ENCODE measurements at regions not wholly inside any gene's neighbourhood (a gene's known extent, or its start where the extent isn't known, plus 50 kb on each side); places are given as distances from the start of the nearest gene placed in this dataset.
A peak's percentile ranks its signal among the peaks of the same experiment; 100 is the strongest.
"Not testable (repeated sequence)": the region's sequence is repeated elsewhere in the genome, so short reads cannot be mapped to it uniquely, and the experiment has no call there.

DNA sequence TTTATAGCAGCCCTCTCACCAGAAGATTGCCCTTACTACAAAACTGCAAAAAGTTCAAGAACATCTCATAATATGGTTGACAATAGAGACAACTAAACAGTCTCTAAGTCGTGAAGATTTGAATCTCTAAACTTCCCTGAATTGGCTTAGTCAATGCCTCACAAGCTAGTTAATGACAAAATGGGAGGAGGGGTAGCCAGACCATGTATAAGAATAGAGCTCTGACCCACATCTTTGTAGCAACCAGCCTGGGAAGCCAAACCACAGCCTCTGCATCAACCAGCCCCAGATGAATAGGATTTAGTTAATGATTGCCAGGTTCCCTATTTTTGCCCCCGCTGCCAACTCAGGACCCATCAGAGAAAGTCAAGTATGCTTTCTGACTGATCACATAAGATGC lies 1265.9 kb upstream of the PCDH10 start:
- H3K4me1 ChIP-seq; H3K27me3 ChIP-seq; H3K36me3 ChIP-seq; H3K4me3 ChIP-seq; H3K9me3 ChIP-seq (replicated peaks); DNase-seq; H3K27ac ChIP-seq: not testable (repeated sequence)

DNA sequence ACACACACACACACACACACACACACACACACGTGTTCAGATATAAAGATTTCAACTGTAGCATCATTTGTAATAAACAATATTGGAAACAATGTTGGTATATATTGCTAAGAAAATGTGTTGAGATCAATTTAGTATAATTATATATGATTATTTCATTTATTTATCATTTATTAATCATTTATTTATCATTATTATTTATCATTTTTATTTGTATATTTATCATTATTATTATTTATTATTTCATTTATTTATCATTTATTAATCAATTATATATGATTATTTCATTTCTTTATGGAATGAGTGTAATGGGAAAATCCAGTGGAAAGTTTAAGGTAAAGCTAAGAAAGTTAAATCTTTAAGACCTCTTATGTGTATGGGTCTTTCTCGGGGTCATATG lies 1223.4 kb upstream of the PCDH10 start:
- H3K4me1 ChIP-seq; H3K4me3 ChIP-seq; H3K36me3 ChIP-seq; DNase-seq; H3K27ac ChIP-seq; H3K27me3 ChIP-seq; H3K9me3 ChIP-seq (replicated peaks): not testable (repeated sequence)

DNA sequence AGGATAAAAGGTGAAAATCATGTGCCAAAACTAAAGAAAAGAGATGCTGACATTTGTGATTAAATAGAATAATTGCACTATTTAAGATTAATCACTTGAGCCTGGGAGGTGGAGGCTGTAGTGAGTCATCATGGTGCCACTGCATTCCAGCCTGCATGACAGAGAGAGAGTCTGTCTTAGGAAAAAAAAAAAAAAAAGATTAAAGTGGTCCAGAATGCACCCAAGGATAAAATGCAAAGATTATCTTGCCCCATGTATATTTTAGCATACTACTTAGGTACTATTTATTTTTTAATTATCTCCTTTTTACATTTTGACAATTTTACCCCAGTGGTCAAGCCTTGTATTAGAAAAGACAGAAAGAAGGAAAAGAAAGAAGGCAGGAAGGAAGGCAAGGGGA lies 1181.4 kb upstream of the PCDH10 start:
- not testable (repeated sequence) for DNase-seq; H3K27ac ChIP-seq; H3K9me3 ChIP-seq (replicated peaks)

DNA sequence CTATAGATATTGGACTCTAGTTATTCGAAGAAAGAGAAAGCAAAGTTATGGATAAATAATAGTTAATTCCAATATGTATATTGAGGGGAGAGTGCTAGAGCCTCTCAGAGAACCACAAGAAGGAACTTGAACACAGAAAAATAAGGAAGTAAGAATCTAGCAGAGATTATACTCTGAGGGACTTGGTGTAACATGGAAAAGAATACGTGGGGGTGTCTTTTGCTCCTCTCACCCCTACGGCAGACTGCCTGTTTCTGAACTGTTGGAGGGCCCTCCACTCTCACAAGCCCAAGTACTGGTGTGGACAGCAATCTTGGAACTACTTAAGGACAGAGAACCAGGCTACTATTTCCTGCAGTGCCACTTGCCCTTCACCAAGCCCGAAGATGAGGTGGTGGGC lies 1174.4 kb upstream of the PCDH10 start:
- H3K27me3 ChIP-seq = no peaks in the 10 kb centered on the region
- H3K36me3 ChIP-seq = no peaks in the 10 kb centered on the region
- no peak overlapping the region for H3K4me3 ChIP-seq
- no peaks in the 10 kb centered on the region for H3K4me1 ChIP-seq
- no peak for DNase-seq
- H3K27ac ChIP-seq = no peak overlapping the region
- no peaks in the 10 kb centered on the region for H3K9me3 ChIP-seq (replicated peaks)

More for the DNA sequence above, 1181.4 kb upstream of the PCDH10 start:
- not testable (repeated sequence) for H3K4me3 ChIP-seq, H3K36me3 ChIP-seq, H3K27me3 ChIP-seq, H3K4me1 ChIP-seq

DNA sequence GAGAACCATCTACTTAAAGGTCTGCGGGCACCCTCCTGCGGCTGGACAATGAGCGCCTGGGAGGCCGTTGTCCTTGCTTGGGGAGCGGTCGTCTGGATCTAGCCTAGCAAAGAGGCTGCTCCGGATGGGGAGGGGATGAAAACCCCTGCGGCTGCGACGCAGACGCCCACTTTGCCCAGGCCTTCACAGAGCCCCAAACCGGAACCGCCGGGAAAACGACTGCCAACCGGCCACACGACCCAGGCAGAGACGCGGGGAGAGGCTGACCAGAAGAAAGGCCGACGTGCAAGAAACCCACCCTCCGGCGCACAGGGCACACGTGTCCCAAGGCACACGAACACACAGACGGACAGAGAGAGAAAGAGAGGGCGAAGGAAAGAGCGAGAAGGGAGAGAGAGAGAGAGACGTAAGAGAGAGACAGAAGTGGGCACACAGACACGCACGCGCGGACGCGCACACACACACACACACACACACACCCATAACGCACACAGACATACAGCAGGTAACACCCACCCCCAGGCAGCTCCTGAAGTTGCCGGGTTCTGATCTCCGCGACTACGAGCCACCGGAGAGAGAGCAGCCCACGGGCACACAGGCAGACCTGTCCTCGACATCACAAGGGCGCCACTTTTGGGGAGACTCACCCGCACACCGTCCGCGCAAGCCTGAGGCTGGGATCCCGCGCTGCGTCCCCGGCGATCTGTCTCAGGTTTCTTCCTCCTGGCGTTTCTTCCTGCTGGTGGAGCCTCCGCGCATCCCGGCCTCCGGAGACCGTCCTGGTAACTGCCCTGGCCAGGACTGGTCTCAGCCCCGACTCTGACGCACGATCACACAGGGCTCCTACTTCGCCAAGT lies 1173.6 kb upstream of the PCDH10 start:
- not testable (repeated sequence) for H3K4me3 ChIP-seq; H3K4me1 ChIP-seq; DNase-seq; H3K36me3 ChIP-seq; H3K27ac ChIP-seq; H3K27me3 ChIP-seq; H3K9me3 ChIP-seq (replicated peaks)

DNA sequence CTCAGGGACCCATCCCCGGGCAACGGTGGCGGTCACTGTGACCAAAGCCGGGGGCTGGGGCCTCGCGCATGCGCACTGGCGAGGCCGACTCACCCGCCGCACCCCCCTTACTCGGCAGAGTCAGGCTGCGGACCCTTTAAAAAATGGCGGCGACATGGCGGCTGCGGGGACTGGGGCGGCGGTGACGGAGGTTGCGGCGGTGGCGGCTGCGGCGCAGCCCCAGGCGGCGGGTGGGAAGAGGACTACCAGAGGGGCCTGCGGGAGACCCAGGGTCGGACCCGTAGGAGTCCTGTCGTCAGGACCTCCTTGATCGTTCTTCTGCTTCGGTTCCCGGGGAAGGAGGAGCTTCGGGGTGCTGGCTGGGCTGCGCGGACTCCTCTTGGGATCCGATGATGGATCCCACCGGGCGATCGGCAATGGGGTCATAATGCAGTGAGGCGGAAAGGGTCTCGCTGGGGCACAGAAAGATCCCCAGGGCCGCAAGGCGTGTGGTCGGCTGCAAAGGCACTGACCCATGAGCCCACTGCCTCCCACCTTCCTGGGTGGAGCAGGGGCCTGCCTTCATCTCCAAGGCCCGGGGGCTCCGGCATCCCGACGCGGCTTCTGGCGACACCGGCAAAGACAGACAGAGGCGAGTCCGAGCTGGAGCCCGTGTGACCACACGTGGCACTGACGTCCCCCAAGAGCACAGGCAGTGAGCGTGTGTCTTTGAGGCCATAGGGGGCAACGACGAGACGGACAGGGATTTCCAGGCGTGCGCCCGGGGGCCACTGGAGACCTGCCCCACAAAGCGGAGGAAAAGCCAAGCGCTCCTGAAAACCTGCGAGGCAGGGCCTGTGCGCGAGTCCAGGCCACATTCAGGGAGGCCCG lies 1172.7 kb upstream of the PCDH10 start:
- not testable (repeated sequence) for H3K9me3 ChIP-seq (replicated peaks); H3K36me3 ChIP-seq; H3K4me1 ChIP-seq; DNase-seq; H3K27me3 ChIP-seq; H3K4me3 ChIP-seq; H3K27ac ChIP-seq

DNA sequence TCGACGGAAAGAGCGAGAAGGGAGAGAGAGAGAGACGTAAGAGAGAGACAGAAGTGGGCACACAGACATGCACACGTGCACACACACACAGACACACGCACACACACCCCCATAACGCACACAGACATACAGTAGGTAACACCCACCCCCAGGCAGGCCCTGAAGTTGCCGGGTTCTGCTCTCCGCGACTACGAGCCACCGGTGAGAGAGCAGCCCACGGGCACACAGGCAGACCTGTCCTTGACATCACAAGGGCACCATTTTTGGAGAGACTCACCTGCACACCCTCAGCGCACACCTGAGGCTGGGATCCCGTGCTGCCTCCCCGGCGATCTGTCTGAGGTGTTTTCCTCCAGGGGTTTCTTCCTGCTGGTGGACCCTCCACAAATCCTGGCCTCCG lies 1171.0 kb upstream of the PCDH10 start:
- H3K4me3 ChIP-seq = no peak overlapping the region
- no peaks in the 10 kb centered on the region for H3K9me3 ChIP-seq (replicated peaks)
- no peaks in the 10 kb centered on the region for H3K36me3 ChIP-seq
- no peaks in the 10 kb centered on the region for H3K27me3 ChIP-seq
- H3K4me1 ChIP-seq = no peaks in the 10 kb centered on the region
- no peak for DNase-seq
- no peak overlapping the region for H3K27ac ChIP-seq

DNA sequence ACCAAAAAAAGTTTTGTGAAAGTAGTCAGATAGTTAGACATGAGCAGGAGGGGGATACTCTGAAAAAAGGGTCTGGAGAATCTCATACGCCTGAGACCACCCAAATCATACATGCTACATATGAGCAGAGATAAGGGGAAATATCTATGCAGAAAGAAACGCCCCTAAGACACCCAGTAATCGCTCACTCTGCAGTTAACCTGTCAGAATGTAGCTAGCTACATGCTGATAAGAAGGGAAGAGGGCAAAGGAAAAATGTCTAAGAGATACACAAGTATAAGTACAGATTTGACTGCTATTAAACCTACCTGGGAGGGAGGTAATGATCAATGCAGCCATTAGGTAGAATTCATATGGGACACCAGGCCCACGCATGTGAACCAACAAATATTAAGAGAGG lies 1159.5 kb upstream of the PCDH10 start:
- H3K4me3 ChIP-seq = no peak overlapping the region
- no peaks in the 10 kb centered on the region for H3K27me3 ChIP-seq
- no peak overlapping the region for H3K27ac ChIP-seq
- DNase-seq = no peak
- H3K9me3 ChIP-seq (replicated peaks) = no peaks in the 10 kb centered on the region
- no peaks in the 10 kb centered on the region for H3K4me1 ChIP-seq
- no peaks in the 10 kb centered on the region for H3K36me3 ChIP-seq

DNA sequence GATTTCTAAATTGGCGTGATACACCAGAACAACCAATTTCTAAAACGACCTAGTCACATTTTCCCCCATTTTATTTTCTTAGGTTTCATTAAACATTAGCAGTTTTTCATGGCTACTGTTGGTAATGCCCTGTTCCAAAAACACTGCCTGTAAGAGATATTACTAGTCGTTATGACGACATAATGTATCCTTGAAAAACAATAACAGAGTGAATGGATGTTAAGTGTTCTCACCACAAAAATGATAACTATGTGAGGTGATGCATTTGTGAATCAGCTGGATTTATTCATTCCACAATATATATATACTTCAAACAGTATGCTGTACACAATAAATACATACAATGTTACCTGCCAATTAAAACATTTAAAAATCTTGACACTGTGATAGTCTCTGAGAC lies 1147.6 kb upstream of the PCDH10 start:
- Histone ChIP-seq H3K27me3 (no peaks in the 10 kb centered on the region), H3K4me1 (no peaks in the 10 kb centered on the region; the same call in 1 of the 2 replicates), H3K27ac (no peak overlapping the region), H3K36me3 (no peaks in the 10 kb centered on the region), H3K9me3 (replicated peaks) (no peaks in the 10 kb centered on the region), H3K4me3 (no peak overlapping the region)
- DNase-seq = no peak

DNA sequence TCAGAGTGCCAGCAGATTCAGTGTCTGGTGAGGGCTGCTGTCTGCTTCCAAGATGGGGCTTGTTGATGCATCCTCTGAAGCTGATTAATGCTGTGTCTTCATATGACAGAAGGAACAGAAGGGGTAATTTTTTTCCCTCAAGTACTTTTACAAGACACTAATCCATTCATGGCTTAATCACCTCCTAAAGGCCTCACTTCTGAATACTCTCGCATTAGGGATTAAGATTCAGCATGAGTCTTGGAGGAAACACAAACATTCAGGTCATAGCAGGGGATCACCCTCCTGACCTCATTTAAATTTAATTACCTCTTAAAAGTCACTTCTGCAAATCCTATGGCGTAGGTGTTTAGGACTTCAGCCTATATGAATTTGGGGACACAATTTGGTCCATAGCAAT lies 1145.5 kb upstream of the PCDH10 start:
- Histone ChIP-seq H3K4me3 (no peak overlapping the region), H3K27ac (no peak overlapping the region), H3K36me3 (no peaks in the 10 kb centered on the region), H3K9me3 (replicated peaks) (no peaks in the 10 kb centered on the region), H3K4me1 (no peaks in the 10 kb centered on the region; the same call in 1 of the 2 replicates), H3K27me3 (no peaks in the 10 kb centered on the region)
- no peak for DNase-seq

DNA sequence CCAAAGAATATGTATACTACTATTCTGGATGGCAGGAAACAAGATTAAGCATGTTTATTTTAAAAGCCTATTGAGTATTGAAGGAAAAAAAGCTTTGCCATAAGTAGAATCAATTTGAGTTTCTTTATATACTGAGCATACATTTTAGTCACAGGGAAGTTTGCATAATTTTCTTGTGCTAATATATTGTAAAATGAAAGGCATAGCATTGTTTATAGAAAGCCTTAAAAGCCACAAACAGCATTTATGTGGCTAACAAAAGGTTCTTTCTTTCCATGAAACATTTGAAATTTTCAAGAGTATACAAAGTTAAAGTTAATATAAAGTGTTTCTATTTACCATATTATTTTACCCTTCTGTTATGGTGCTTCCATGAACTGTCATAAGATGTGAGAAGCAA lies 1133.8 kb upstream of the PCDH10 start:
- Histone ChIP-seq H3K4me1 (no peaks in the 10 kb centered on the region), H3K4me3 (no peak overlapping the region), H3K36me3 (no peaks in the 10 kb centered on the region), H3K27ac (no peak overlapping the region), H3K27me3 (no peaks in the 10 kb centered on the region), H3K9me3 (replicated peaks) (no peaks in the 10 kb centered on the region)
- no peak for DNase-seq

DNA sequence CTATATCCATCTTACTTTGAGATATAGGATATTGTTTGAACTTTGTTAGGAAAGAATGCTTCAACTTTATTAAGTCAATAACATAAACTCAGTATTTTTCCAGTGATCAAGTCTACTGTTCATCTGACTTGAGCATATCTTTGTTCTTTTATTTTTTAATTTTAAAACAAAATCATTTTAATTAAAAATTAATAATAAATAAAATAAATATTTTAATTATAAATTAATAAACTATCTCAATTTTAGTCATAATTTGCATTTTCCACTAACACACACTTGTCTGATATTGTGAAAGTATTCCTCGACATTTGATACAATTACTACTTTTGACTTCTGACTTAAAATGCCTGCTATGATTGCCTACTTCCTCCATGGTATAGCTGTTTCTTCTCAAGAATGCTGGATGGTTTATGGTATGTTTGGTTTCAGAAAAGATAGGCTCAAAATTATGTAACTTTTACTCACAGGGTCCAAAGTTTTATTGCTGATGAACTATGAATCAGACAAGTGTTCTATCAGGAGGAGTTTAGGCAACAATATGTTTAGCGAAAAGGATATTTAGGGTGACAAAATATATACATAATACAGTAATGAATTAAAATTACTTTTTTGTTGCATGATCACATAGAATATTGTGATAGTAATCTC lies 1132.3 kb upstream of the PCDH10 start:
- Histone ChIP-seq H3K4me1 (no peaks in the 10 kb centered on the region), H3K4me3 (no peak overlapping the region), H3K27ac (no peak overlapping the region), H3K9me3 (replicated peaks) (no peaks in the 10 kb centered on the region), H3K36me3 (no peaks in the 10 kb centered on the region), H3K27me3 (no peaks in the 10 kb centered on the region)
- DNase-seq = no peak

DNA sequence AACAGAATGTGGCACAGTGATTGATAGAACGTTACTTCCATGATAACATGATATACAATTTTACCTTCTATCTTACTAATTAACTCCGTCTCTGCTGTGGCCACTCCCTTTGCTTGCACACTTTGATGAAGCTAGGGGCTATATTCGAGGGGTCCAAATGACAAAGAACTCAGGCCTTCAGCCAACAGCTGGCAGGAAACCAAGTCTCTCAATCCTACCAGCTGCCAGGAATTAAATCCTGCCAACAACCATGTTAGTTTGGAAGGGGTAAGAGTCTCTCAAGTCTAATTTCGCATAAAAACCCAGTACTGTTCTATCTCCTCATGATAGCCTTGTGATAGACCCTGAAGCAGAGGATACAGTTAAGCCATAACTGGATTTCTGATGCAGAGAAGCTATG lies 1122.9 kb upstream of the PCDH10 start:
- no peak overlapping the region for H3K4me3 ChIP-seq
- peaks cover 8% of the 10 kb centered on the region; the same call in 1 of the 2 replicates for H3K4me1 ChIP-seq
- no peaks in the 10 kb centered on the region for H3K36me3 ChIP-seq
- peak; percentile 32 to 66 for DNase-seq
- no peaks in the 10 kb centered on the region for H3K9me3 ChIP-seq (replicated peaks)
- no peaks in the 10 kb centered on the region for H3K27me3 ChIP-seq
- peak overlapping the region; percentile 38; the same call in 1 of the 2 replicates for H3K27ac ChIP-seq

DNA sequence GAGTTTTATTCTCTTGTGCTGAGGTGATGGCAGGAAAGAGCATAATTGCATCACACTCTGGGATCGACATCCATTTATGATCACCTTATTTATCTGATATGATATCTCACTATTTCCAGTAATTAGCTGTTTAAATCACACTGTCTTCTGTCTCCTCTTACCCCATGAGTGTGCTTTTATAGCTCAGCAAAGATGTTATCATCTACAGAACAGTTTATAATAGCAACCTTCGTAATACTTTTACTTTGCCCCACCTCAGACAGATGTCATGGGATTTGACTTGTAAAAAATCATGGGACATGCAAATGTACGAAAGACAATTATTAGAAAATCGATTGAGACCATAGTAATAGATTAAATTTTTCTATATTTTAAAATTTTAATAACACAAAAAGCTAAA lies 1122.3 kb upstream of the PCDH10 start:
- H3K4me1 ChIP-seq = peaks cover 8% of the 10 kb centered on the region; the same call in 1 of the 2 replicates
- no peaks in the 10 kb centered on the region for H3K27me3 ChIP-seq
- H3K36me3 ChIP-seq = no peaks in the 10 kb centered on the region
- no peak overlapping the region; the same call in 1 of the 2 replicates for H3K27ac ChIP-seq
- no peak overlapping the region for H3K4me3 ChIP-seq
- no peak for DNase-seq
- no peaks in the 10 kb centered on the region for H3K9me3 ChIP-seq (replicated peaks)

DNA sequence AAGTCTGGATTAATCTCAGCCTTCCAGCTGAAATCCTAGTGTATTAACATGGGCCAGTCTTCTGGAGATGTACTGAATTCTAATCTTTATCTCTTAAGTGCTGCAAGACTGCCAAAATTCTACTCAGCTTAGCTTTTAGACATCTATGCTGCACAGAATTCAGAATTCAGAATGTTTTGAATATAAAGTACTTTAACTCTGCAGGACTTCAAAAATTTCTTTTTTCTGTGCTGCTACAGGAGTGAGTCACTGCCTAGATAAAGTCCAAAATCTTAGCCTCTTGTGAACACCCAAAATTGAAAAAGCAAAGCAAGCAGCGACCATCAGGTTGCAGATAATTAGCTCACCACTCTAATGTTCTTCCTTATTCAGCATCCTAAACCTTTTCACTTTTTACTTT lies 1092.6 kb upstream of the PCDH10 start:
- H3K4me3 ChIP-seq = no peak overlapping the region
- H3K9me3 ChIP-seq (replicated peaks) = no peaks in the 10 kb centered on the region
- DNase-seq = no peak
- no peak overlapping the region for H3K27ac ChIP-seq
- no peaks in the 10 kb centered on the region for H3K4me1 ChIP-seq
- no peaks in the 10 kb centered on the region for H3K27me3 ChIP-seq
- H3K36me3 ChIP-seq = no peaks in the 10 kb centered on the region

Data from SJCRH30 (cell line).